Cerebellar cortex (tissue), 1 donor: ENCODE measurements at regions not wholly inside any gene's neighbourhood (a gene's known extent, or its start where the extent isn't known, plus 50 kb on each side); places are given as distances from the start of the nearest gene placed in this dataset.
"Not testable (repeated sequence)": the region's sequence is repeated elsewhere in the genome, so short reads cannot be mapped to it uniquely, and the experiment has no call there.

Experiments used
- DNase-seq: peaks from one replicate; pipeline ENCODE4 v3.0.0-alpha.2; 2015; ENCODE audit warnings: low spot score

DNA sequence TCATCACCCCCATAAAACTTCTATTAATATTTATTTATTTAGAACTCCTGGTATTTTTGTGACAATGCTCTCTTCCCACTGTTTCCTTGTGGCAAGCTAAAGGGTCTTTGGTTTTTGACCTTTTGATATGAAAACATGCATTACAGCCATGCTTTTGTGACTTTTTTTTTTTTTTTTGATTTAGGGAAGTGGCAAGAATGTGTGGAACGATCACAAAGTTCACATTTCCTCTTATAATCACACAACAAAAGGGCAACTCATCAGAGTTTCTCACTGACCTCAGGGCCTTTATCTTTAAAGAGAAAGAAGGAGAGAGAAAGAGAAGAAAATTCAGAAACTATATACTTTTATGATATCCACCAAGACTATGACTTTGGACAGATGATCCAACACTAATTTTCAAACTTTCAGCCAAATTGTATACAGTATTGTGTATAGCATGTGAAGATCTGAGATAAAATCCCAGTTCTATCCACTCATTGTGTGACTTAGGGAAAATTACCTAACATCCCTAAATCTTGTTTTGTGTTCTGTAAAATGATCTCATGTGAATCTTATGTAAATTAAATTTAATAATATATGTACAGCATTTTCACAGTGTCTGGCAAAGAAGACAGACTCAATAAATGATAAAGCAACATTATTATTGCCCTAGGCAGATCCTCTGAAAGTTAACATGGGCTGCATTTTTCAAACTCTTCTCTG is 106.8 kb upstream of the MARCKS start:
- DNase-seq, result no peak

DNA sequence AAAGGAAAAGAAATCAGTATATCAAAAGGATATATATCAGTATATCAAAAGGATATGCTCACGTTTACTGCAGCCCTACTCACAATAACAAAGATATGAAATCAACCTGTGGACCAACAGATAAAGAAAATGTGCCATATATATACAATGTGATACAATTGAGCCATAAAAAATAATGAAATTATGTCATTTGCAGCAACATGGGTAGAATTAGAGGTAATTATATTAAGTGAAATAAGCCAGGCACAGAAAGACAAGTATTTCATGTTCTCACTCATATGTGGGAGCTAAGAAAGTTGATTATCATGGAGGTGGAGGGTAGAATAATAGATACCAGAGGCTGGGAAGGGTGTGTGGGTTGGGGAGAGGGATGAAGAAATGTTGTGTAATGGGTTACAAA is 102.9 kb upstream of the MARCKS start:
- no peak for DNase-seq

DNA sequence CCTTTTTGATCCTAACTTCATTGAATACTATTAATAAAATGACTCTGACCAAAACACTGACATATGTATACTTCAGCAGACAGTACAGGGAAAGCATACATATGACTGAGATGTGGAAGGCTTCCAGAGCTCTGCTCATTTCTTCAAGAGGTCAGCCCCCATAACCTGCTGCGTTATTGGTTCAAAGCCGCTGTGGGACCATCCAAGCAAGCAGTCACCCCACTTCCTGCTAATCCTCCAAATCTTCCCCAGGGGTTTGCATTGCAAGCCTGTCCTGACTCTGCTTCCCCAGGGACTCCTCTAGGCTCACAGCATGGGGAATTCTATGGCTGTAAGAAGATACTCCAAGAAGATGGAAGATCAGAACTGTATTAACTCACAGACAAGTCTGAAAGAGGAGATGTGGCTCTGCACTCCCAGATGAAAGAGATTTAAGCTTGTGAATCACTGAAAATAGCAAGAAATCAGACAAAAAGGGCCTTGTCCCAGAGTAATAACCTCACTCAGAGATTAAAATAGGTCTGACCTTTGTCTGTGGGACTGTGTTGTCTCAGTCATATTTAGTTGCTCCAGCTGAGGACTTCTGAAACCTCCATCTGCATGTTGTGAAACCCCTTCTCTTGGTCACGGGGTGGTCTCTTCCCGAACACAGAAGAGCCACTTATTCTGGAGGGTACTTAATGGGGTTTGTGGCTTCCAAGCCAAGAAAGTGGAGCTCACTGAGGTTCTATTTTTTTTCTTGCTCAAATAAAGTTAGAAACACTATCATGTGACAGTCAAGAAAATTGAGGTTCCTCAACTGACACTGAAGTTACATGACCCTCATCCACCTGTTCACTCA is 101.5 kb upstream of the MARCKS start:
- no peak for DNase-seq

DNA sequence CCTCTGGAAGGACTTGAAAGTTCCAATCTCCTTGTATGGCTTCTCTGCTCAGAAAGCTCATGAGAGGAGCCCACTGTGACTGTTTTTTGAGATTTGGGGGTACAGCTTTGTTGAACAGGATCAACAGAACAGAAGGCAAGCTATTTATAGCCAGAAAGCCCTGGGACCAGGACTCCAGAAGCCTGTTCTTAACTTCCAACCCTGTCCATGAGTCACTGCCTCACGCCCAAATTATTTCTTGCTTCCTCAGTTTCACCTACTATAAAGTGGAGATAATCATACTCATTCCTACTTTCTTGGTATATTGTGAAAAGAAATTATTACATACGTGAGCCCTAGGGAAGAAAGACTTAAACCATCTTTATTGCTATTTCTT is 100.9 kb upstream of the MARCKS start:
- no peak for DNase-seq

DNA sequence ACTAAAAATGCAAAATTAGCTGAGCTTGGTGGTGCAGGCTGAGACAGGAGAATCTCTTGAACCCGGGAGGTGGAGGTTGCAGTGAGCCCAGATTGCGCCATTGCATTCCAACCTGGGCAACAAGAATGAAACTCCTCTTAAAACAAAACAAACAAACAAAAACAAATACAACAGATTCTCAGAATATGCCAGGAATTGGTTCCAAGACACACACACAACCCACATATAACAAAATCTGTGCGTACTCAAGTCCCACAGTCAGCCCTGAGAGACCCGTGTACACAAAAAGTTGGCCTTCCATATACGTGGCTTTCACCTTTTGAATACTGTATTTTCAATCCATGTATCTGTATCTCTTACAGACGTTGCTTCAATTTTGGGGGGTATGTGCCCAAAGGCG is 98.9 kb upstream of the MARCKS start:
- no peak for DNase-seq

DNA sequence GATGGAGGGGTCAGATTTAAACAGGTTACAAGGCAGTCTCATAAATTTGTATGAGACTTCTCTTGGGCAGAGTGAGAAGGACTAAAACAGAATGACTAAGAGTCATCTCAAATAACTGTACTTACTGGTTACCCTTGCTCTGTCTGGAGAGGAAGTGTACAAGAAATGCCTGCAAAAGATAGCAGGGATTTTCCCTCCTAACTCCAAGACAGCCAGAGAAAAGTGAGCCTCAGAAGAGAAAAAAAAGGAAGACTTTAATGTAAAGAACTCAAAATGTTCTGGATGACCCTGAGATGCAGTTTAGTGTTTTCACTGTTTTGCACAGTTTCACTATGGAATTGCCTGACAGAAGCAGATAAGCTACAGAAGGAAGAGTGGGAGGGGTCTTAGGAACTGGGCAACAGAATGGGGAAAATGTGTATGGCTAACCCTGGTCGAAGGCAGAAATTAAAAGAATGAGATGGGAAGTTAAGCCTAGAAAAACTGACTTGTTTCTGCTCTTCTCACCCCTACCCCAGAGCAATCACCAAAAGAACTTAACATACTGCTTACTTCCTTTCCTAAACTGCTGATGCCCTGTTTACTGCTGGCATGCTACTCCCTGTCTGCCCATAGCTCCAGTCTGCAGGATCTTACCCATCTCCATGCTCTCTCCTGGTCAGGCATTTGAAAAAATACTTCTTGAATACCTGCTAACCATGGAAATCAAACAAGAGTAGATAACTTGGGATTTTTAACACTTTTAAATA is 98.1 kb upstream of the MARCKS start:
- DNase-seq, result no peak

DNA sequence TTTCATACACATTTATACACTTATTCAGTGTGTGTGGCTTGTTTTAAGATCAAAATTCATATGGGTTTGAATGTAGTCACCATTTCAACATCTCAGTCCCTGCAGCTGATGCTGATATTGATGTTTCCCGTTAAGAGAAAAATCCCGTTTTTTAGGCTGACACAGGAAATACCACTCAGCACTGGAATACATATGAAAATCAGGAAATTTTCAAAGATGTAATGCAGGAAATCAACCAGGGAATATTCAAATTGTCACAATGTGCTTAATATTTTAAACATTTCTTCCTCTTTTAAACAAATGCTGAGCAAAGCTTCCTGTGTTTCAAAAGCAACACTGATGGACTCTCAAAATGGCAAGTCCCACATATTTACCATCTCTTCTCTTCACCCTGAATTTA is 94.5 kb upstream of the MARCKS start:
- no peak for DNase-seq

DNA sequence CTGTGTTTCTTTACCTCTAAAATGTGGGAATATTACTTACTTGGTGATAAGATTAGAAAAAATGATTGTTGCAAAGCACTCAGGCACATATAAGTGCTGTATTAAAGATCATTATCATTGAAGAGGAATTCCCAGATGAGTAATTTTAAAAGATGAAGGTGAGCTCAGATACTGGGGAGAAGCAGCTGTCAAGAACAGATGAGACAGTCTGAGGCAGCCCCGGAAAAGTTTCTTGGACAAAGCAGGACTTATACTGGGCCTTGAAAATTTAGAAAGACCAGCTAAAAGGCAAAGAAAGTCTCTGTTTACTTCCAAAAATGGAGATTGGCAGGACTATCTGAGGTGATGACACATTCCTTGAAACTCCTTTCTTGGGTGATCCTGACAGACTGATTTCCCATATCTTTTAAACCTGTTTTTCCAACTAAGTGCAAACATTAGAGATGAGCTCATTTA is 93.8 kb upstream of the MARCKS start:
- no peak for DNase-seq

DNA sequence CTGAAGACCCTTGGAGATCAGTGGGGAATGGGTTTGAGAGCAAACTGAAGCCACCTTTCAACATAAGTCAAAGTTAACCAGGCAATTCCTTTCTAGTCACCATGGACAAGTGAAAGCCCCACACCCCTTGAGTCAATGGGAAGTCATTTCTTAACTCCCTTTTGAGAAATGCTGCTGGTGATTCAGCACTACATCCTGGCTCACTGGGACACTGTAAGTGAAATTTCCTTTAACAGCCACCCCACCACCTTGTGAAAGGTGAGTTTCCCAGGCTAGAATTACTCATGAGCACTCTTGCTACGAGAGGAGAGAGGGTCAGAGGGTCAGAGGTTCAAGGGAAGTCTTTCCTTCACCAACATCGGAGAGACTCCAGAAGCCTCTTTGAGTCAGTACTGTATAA is 93.3 kb upstream of the MARCKS start:
- DNase-seq, result no peak

DNA sequence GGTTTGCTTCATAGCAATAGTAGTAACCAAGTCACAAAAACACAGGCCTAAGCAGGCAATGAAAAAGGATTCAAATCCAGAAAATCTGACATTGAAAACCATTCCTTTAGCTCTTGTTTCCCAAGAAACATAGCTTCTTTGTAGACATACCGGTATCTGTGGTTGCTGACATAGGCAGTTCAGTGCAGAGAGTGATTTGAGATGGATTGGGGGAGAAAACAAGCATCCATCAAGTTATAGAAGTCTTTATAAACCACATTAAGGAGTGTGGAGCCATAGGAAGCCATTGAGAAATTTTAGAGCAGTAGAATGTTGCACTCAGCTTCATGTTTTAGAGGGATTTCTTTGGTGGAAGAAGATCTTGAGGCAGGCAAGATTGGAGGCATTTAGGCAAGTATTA is 91.2 kb upstream of the MARCKS start:
- DNase-seq, result no peak

DNA sequence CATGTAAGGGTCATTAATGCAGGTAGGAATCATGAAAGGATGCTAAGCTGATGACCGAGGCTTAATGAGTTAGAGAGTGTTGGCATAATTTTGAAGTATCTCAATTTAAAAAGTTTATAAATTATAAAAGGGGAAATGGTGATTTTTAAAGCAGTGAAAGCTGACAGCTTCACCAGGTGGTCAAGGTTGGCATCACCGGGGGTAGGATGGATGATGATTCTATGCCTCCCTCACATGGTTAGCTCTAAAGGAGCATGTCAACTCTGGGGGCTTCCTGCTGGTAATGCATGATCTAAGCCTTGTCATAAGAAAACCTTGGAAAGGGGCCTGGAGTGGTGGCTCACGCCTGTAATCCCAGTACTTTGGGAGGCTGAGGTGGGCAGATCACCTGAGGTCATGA is 89.2 kb upstream of the MARCKS start:
- no peak for DNase-seq

DNA sequence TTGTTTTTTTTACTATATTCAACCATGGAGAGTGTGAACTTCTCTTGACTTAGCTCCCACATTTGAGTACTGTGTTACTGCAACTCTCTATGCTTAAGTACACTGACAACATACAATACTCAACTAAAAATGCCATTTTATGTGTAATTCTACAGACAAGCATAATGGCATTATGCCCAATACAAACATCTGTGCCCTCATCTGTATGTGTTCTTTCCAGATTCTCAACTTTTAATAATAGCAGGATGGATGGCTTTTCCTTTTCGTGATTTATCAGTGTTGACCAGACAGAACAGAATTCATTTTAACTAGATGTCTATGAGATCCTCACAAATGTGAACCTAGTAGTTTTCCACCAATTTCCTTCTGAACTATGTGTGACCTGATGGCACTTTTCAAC is 84.2 kb upstream of the MARCKS start:
- DNase-seq, result no peak

DNA sequence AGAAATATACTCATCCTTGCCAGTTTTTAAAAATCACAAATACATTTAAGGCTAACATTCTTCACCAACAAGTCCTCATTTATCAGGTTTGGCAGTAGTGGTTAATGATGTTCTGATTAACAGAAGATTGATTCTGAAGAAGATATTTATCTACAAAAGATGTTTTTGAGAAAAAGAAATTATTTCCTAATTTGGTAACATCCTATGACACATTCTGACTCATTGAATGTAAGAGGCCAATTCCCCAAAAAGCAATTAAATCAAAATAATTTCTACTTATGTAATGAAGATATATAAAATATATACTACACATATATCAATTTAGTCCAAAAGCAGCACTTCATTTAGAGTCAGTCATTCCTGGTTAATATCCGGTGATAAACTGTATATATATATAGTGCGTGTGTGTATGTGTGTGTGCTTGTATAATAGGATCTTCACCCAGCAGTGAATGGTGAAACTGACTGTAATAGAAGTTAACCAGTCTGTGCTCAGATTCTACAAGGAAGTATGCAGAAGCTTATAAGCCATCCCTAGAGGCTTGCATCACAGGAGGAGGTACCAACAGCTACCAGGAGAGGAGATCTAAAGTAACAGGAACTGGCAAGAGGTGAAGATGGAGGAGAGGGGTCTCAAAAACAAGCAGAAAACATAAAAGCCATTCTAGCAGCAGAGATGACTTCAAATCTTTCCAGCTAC is 82.9 kb upstream of the MARCKS start:
- DNase-seq, result no peak

DNA sequence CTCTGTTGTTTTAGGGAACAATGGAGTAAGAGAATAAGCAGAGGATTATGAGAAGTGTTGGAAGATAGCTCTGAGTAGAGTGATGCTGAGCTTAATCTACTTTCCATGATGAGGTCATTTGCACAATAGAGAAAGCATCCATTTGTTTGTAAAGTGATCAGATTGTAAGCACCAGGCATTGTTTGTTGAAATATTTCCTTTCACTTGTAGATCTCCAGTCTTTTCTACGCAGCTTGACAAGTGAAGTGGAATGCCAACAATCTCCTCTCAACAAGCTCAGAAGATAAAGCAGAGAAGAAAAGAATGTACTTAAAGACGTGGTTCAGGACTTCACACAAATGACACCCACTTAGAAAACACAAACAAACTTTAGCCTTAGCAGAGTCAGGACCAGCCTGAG is 80.1 kb upstream of the MARCKS start:
- DNase-seq, result no peak

DNA sequence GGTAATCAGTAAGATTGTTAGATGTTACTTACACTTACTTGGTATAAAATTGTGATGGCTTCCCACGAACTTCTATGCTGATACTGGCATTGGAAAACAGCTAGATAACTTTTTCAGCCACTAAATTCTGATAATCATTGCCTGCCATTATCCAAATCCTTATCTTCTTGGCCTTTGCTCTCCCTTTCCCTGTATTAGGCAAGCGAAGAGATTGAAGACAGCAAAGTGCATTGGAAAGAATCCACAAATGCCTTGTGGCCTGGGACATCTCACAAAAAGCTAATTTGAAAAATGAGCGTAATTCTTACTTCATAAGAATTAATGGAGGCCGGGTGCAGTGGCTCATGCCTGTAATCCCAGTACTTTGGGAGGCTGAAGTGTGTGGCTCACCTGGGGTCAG is 79.5 kb upstream of the MARCKS start:
- DNase-seq, result no peak

DNA sequence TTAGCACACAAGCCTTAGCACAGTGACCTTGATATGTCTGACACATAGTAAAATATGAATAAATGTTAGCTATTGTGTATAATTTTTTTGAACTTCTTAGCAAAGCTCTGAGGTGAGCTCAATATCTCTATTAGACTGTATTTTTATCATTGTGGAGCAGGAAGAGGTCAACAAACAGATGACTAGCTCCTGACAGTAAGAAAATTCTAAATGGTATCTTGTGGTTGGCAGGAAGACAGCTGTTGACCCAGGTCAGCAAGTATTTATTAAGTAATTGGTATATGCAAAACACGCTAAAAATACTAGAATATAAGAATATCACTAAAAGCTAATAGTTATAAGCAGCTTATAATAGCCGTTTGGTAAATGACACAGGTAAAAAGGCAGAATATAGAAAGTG is 77.5 kb upstream of the MARCKS start:
- DNase-seq, result no peak

DNA sequence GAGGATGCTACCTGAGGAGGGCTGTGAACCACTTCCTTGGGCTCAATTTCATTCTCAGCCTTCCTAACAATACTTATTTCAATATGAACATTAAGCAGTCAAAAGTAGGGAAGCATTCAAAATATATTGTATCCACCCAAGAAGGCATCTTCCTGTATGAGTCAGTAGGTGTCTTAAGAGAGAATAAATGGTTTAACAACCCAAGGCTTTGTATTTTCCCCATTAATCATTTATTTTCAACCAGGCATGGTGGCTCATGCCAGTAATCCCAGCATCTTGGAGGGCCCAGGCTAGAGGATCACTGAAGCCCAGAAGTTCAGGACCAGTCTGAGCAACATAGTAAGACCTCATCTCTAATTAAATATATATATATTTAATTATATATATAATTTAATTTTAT is 74.5 kb upstream of the MARCKS start:
- no peak for DNase-seq

DNA sequence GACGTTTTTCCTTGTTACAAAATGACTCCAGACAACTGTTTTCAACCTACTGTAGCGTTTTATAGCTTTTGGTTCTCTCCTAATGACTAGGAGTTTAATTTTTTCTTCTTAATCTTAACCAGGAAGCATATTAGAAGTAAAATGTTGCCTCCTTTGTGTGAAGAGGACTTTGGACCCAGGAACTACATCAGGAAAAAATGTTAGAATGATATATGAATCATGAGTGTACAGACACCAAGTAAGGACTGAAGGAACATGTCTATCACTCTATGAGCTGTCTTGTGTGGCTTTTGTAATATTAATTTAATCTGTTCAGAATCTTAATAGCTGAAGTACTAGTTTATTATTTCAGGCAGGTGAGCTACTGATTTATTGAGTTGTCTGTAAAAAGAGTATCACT is 71.0 kb upstream of the MARCKS start:
- DNase-seq, result no peak

DNA sequence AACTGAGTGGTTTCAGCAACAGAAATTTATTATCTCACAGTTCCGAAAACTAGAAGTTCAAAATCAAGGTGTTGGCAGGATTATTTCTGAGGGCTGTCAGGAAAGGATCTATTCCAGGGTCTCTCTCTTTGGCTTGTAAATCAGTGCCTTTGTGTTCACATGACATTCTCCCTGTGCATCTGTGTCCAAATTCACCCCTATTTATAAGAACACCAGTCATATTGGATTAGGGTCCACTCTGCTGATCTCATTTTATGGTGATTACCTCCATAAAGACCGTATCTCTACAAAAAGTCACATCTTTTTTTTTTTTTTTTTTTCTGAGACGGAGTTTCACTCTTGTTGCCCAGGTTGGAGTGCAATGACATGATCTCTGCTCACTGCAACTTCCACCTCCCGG is 68.6 kb upstream of the MARCKS start:
- no peak for DNase-seq

DNA sequence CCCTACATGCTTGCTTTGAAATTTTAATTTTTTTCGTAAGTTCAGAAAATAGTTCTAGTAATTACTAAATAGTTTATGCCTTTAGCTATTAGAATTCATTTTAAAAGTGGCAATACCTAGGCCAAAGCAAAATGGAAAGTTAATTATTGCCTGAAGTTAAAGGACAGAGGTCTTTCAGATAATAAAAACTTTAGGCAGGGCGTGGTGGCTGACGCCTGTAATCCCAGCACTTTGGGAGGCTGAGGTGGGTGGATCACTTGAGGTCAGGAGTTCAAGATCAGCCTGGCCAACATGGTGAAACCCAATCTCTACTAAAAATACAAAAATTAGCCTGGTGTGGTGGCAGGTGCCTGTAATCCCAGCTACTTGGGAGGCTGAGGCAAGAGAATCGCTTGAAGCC is 65.9 kb upstream of the MARCKS start:
- DNase-seq, result not testable (repeated sequence)

DNA sequence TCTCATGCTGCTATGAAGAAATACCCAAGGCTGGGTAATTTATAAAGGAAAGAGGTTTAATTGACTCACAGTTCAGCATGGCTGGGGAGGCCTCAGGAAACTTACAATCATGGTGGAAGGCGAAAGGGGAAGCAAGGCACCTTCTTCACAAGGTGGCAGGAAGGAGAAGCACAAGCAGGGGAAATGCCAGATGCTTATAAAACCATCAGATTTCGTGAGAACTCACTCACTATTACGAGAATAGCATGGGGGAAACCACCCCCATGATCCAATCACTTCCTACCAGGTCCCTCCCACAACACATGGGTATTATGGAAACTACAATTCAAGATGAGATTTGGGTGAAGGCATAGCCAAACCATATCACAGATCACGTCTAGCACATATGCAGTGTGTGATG is 61.8 kb upstream of the MARCKS start:
- not testable (repeated sequence) for DNase-seq

DNA sequence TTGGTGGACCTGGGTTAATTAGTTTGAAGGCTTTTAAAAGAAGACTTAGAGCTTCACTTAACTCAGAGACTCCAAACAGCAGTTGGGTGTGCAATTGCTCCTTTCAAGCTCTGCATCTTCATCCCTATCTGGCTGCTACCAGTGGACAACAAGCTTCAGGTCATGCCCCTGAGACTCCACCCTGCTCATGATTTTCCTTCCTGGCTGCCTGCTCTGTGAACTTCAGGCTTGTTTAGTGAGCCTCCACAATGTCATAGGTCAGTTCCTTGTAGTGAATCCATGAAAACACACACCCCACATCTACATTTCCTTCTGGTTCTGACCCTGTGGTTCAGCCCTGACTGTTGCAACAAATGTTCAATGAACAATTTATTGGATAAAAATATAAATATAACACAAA is 61.1 kb upstream of the MARCKS start:
- DNase-seq, result no peak
